K562 (cell line): ENCODE measurements at regions not wholly inside any gene's neighbourhood (a gene's known extent, or its start where the extent isn't known, plus 50 kb on each side); places are given as distances from the start of the nearest gene placed in this dataset.

Experiments
- ATAC-seq: fragments of 200-7000 bp; cut with Tn5 transposase; 3 replicates; pipeline ENCODE4 v1.9.1; 2020; ENCODE audit warnings: moderate library complexity
- BruUV-seq: library from RNA; stranded (reverse); fragments of 400-500 nt; replicated peaks from 2 replicates; lab custom pipeline; 2021; lab: Mats Ljungman, UMichigan
- CTCF ChIA-PET: fragments of 300-600 bp; formaldehyde crosslinking; extraction: SDS; loops from one replicate; lab custom pipeline; 2021; ENCODE audit warnings: low intra/inter-chr PET ratio; lab: Yijun Ruan, JAX
- POLR2A ChIA-PET: fragments of 300-600, 350-650 bp; sonication (Branson Sonifier 250); formaldehyde crosslinking; extraction: SDS; loops from one replicate; lab custom pipeline; 2021; ENCODE audit warnings: antibody characterized with exemption, inconsistent platforms; lab: Yijun Ruan, JAX
- DNase-seq, 4 experiments: peaks; one replicate each; pipeline versions ENCODE4 v3.0.0 to v3.0.0-alpha.2; 2011 to 2018; ENCODE audit warnings: low spot score in 3 of 4, mixed read lengths in 3 of 4; ENCODE audit errors: extremely low read depth in 1 of 4
- FAIRE-seq: peaks from 2 replicates; lab custom pipeline; 2011; peaks lifted over from hg19 to GRCh38; lab: Jason Lieb, UNC
- H2AFZ ChIP-seq: 2 replicates; pipeline ENCODE4 v1.6.0; 2011; ENCODE audit warnings: low read depth, low read length, control low read depth, inconsistent platforms
- H3K27ac ChIP-seq: fragments of 200-600 bp; 3 replicates; pipeline ENCODE4 v1.8.0; 2011; ENCODE audit warnings: low read depth, mild to moderate bottlenecking, control low read depth, inconsistent platforms, low read length, moderate library complexity, mixed read lengths; ENCODE audit errors: extremely low read depth
- H3K27me3 ChIP-seq, 2 experiments: fragments of 300-600 bp in 1 of 2; 2 replicates in 1 of 2; 3 replicates in 1 of 2; pipeline versions ENCODE4 v1.6.0 to v1.8.0; 2011; ENCODE audit warnings: inconsistent platforms in 2 of 2, low read length in 2 of 2, mild to moderate bottlenecking in 1 of 2, mixed read lengths in 1 of 2, moderate library complexity in 1 of 2; ENCODE audit not compliant: control insufficient read depth in 2 of 2, insufficient read depth in 2 of 2
- H3K36me3 ChIP-seq: fragments of 300-600 bp; 3 replicates; pipeline ENCODE4 v1.8.0; 2011; ENCODE audit warnings: mild to moderate bottlenecking, low read length, inconsistent platforms; ENCODE audit not compliant: control insufficient read depth, insufficient read depth
- H3K4me1 ChIP-seq, 2 experiments: fragments of 200-600 bp in 1 of 2; replicated peaks in 1 of 2; 2 replicates in 1 of 2; 3 replicates in 1 of 2; pipeline versions ENCODE4 v1.5.1 to v1.8.0; 2011; ENCODE audit warnings: inconsistent platforms in 2 of 2, low read length in 2 of 2, mild to moderate bottlenecking in 1 of 2, mixed read lengths in 1 of 2, moderate library complexity in 1 of 2; ENCODE audit not compliant: control insufficient read depth in 2 of 2, insufficient read depth in 2 of 2
- H3K4me2 ChIP-seq: 2 replicates; pipeline ENCODE4 v1.6.1; 2011; ENCODE audit warnings: low read length, control low read depth, inconsistent platforms, mixed read lengths; ENCODE audit not compliant: insufficient read depth
- H3K4me3 ChIP-seq: fragments of 200-600 bp; sonication (generic), shearing (Covaris generic); 2 replicates; pipeline ENCODE4 v1.5.1; 2016; ENCODE audit warnings: control low read depth, inconsistent platforms
- H3K79me2 ChIP-seq: fragments of 200-600 bp; 3 replicates; pipeline ENCODE4 v1.8.0; 2011; ENCODE audit warnings: low read length, inconsistent platforms; ENCODE audit not compliant: control insufficient read depth, insufficient read depth
- H3K9ac ChIP-seq, 2 experiments: 2 replicates each; pipeline versions ENCODE4 v1.6.0 to v1.6.1; 2011; ENCODE audit warnings: low read depth in 2 of 2, low read length in 2 of 2, control low read depth in 1 of 2, inconsistent platforms in 1 of 2, mild to moderate bottlenecking in 1 of 2, mixed read lengths in 1 of 2; ENCODE audit not compliant: insufficient read depth in 1 of 2
- H3K9me1 ChIP-seq: one replicate; pipeline ENCODE4 v1.6.0; 2011; ENCODE audit warnings: inconsistent platforms, mild to moderate bottlenecking, low read length, moderate library complexity; ENCODE audit not compliant: control insufficient read depth, insufficient read depth
- H3K9me3 ChIP-seq: replicated peaks from 2 replicates; pipeline ENCODE4 v1.5.1; 2011; ENCODE audit warnings: low read depth, low read length, inconsistent platforms; ENCODE audit not compliant: control insufficient read depth, insufficient read depth
- H4K20me1 ChIP-seq: replicated peaks from 2 replicates; pipeline ENCODE4 v1.6.1; 2011; ENCODE audit warnings: low read length, inconsistent platforms, mixed read lengths; ENCODE audit not compliant: control insufficient read depth, insufficient read depth
- CCAR2 ChIP-seq: fragments of 200-400 bp; formaldehyde crosslinking; IDR thresholded peaks from 2 replicates; pipeline ENCODE4 v1.6.1; 2017; ENCODE audit warnings: mild to moderate bottlenecking, low read depth, low read length
- EP400 ChIP-seq: fragments of 450-650 bp; IDR thresholded peaks from 2 replicates; pipeline ENCODE4 v1.6.1; 2017; ENCODE audit warnings: antibody characterized with exemption, mild to moderate bottlenecking, moderate library complexity
- HCFC1 ChIP-seq: IDR thresholded peaks from 2 replicates; pipeline ENCODE4 v1.6.1; 2012; ENCODE audit warnings: low read depth, low read length, improper control_type of control experiment
- PURB ChIP-seq: sonication (generic); formaldehyde crosslinking; IDR thresholded peaks from 2 replicates; pipeline ENCODE4 v1.9.0; 2021; ENCODE audit warnings: low read depth, mild to moderate bottlenecking, missing genetic modification reagents
- TARDBP ChIP-seq: fragments of 450-650 bp; IDR thresholded peaks from 2 replicates; pipeline ENCODE4 v1.6.1; 2016
- ZNF785 ChIP-seq: fragments of 250-450 bp; sonication (Bioruptor Pico); IDR thresholded peaks from 2 replicates; pipeline ENCODE4 v1.4.0; 2020; ENCODE audit warnings: mild to moderate bottlenecking
- WGBS: fragments of 100-300 bp; shearing (Covaris generic); methylation state at CpG from one replicate; pipeline ENCODE4 v1.1.6; 2016; ENCODE audit warnings: low coverage, mixed read lengths; ENCODE audit not compliant: insufficient coverage; ENCODE audit errors: missing lambda C conversion rate; 5-methylcytosine and 5-hydroxymethylcytosine counted together
- in situ Hi-C: fragments of 300-500 bp; cut with MboI; formaldehyde crosslinking; loops from 4 replicates; pipeline ENCODE4 v1.15.0; 2018; ENCODE audit warnings: inconsistent platforms, mixed read lengths
- intact Hi-C: fragments of 100-400 bp; cut with micrococcal nuclease; formaldehyde crosslinking; loops from 2 replicates; pipeline ENCODE4 v1.14.2; 2022
- TF ChIP-seq, protein P1 (sequence below): fragments of 250-450 bp; sonication (Bioruptor Pico); IDR thresholded peaks from 2 replicates; pipeline ENCODE4 v1.5.1; 2021; ENCODE audit warnings: mild to moderate bottlenecking

DNA sequence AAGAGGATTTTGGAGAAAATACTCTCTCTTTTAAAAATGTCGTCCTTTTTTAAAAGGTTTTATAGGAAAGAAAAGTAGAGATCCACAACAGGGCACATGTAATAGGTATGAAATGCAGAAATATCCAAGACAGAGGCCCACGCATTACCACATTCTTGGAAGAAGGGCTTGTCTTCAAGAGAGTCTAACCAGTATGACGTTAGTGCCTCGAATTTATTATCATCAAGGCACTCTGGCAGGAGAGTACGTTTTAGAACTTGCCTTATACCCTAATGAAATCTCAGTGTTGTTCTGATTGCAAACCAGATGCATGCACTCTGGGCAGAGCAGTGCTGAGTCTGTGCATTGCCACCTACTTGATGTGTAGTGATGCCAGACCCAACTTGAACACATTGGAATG, 342.6 kb upstream of the NFE2L3 start:
- intact Hi-C loops: no loop called here
- H3K4me2 ChIP-seq: no peak overlapping the region
- no peaks in the 10 kb centered on the region for H3K4me1 ChIP-seq
- no peak overlapping the region for H3K9ac ChIP-seq
- no peaks in the 10 kb centered on the region for H3K9me1 ChIP-seq
- DNase-seq: no peak
- TF ChIP-seq ZNF785 (no peak), EP400 (no peak), PURB (CRISPR knock-in tag) (no peak), CCAR2 (no peak), HCFC1 (no peak), TARDBP (no peak)
- TF ChIP-seq, protein P1, sequence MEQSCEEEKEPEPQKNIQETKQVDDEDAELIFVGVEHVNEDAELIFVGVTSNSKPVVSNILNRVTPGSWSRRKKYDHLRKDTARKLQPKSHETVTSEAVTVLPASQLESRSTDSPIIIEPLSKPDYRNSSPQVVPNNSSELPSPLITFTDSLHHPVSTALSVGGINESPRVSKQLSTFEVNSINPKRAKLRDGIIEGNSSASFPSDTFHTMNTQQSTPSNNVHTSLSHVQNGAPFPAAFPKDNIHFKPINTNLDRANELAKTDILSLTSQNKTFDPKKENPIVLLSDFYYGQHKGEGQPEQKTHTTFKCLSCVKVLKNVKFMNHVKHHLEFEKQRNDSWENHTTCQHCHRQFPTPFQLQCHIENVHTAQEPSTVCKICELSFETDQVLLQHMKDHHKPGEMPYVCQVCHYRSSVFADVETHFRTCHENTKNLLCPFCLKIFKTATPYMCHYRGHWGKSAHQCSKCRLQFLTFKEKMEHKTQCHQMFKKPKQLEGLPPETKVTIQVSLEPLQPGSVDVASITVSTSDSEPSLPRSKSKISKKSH (CRISPR knock-in tag): no peak
- H3K9me3 ChIP-seq: no peaks in the 10 kb centered on the region
- H3K36me3 ChIP-seq: no peaks in the 10 kb centered on the region
- no peaks in the 10 kb centered on the region for H4K20me1 ChIP-seq
- peaks cover 13 to 20% of the 10 kb centered on the region in 2 experiments; a peak in 3 of 5 replicates for H3K27me3 ChIP-seq
- ChIA-PET POLR2A (no interaction called here), CTCF (no interaction called here)
- H2AFZ ChIP-seq: no peak overlapping the region
- in situ Hi-C loops: no loop called here
- no peak for ATAC-seq
- no peaks in the 10 kb centered on the region for H3K79me2 ChIP-seq
- FAIRE-seq: no peak
- BruUV-seq: no TSS peak
- 3% methylated on average over 5 of the region's 5 CpGs for WGBS
- no peak overlapping the region for H3K4me3 ChIP-seq
- H3K27ac ChIP-seq: no peak overlapping the region
